Fibroblast of the aortic adventitia (primary cell): ENCODE measurements at regions not wholly inside any gene's neighbourhood (a gene's known extent, or its start where the extent isn't known, plus 50 kb on each side); places are given as distances from the start of the nearest gene placed in this dataset.

Experiments
- DNase-seq: peaks from one replicate; pipeline ENCODE4 v3.0.0-alpha.2; 2010; ENCODE audit warnings: low read depth
- H3K4me3 ChIP-seq: 2 replicates; pipeline ENCODE4 v1.5.1; 2011; ENCODE audit warnings: low read depth, mild to moderate bottlenecking, control low read depth, low read length, moderate library complexity
- CTCF ChIP-seq: IDR thresholded peaks from 2 replicates; pipeline ENCODE4 v1.5.1; 2011; ENCODE audit warnings: mild to moderate bottlenecking, low read length, control low read depth, inconsistent platforms; ENCODE audit not compliant: insufficient read depth

- H3K4me3 ChIP-seq = no peak overlapping the region
- no peak for DNase-seq
- TF ChIP-seq CTCF = no peak
These were observed 449.5 kb downstream of the HINT1 start for GRCh38 chr5:130715541-130715940.

GRCh38 chr5:130714200-130714599 is 450.9 kb downstream of the HINT1 start:
- no peak overlapping the region for H3K4me3 ChIP-seq
- TF ChIP-seq CTCF = no peak

DNA sequence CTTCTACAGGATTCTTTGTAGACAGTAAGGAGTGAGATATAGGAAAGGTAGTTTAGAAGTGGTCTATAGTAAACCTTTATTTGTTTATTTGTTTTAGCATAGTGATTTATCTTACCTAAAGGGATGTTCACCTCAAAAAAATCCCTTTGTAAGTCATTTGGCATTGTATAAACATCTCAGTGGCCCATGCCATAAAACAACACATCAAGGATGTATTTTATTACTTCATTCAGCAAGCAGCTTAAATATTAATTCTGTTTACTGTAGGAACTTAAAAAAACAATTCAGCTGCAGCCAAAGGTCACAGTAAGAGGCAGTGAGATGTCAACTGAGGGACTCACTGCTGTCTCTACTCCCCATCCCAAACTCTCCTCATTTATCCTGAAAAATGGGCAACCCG is 452.7 kb downstream of the HINT1 start:
- DNase-seq = no peak
- TF ChIP-seq CTCF = no peak
- H3K4me3 ChIP-seq = no peak overlapping the region

More at GRCh38 chr5:130714200-130714599, 450.9 kb downstream of the HINT1 start:
- no peak for DNase-seq

GRCh38 chr5:130710596-130710995 is 454.5 kb downstream of the HINT1 start:
- peak; percentile 11 for DNase-seq
- no peak for TF ChIP-seq CTCF
- no peak overlapping the region for H3K4me3 ChIP-seq

- no peak for DNase-seq
- no peak overlapping the region for H3K4me3 ChIP-seq
- no peak for TF ChIP-seq CTCF
These were observed 456.3 kb downstream of the HINT1 start for GRCh38 chr5:130708754-130709153.

DNA sequence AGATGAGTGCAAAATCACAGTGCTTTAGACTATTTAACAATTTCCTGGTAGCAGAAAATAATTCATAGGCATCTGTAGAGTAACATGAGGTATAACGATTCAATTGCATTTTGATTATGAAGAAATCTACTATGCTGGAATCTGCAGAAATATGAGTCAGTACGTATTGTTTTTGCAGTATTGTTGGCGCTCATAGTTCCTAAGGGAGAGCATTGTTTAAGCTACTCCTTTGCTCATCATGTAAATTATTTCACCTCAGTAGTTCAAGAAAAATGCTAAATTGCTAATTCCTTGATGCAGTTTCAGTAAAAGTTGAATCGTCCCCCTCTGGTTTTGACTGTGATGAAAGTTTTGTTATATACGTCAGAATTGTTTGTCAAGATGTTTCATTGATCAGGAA is 458.4 kb downstream of the HINT1 start:
- no peak for TF ChIP-seq CTCF
- no peak overlapping the region for H3K4me3 ChIP-seq
- no peak for DNase-seq

DNA sequence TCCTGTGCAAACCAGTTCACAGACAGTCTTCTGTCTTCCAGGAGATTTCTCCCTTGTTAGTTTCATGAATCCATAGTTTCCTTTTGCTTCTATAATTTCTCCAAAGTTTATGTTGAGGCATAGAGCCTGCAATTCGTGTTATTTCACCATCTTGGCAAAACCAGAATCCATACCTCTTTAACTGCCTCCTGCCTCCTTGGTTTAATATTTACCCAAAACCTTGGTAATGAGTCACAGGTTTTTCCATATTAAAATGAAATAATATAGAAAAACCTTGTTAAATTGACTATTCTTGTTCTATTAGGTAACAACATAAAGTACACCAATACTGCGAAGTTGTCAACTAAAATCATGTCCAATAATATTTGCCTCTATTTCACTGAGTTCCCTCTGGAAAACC is 459.7 kb downstream of the HINT1 start:
- no peak for TF ChIP-seq CTCF
- no peak for DNase-seq
- no peak overlapping the region for H3K4me3 ChIP-seq
